ENCODE measurements at regions not wholly inside any gene's neighbourhood (a gene's known extent, or its start where the extent isn't known, plus 50 kb on each side); places are given as distances from the start of the nearest gene placed in this dataset.

- TF ChIP-seq ZNF462 (CRISPR knock-in tag; IDR thresholded peaks at IDR 0.05) (no peak), ZNF114 (CRISPR knock-in tag; IDR thresholded peaks at IDR 0.05) (no peak), CREB1 (CRISPR knock-in tag; IDR thresholded peaks at IDR 0.05; ENCODE audit: low read depth) (no peak), STAT1 (IDR thresholded peaks at IDR 0.05; ENCODE audit: unreplicated experiment) (no peak), EZH2phosphoT487 (IDR thresholded peaks at IDR 0.05; ENCODE audit: unreplicated experiment) (no peak), EZH2 (IDR thresholded peaks at IDR 0.05; ENCODE audit: low read depth, unreplicated experiment) (no peak), ETS1 (IDR thresholded peaks at IDR 0.05) (no peak), REST (IDR thresholded peaks at IDR 0.05; ENCODE audit: unreplicated experiment) (no peak), POLR2AphosphoS5 (IDR thresholded peaks at IDR 0.05; ENCODE audit: low read depth) (no peak), NANOG (IDR thresholded peaks at IDR 0.05; ENCODE audit: borderline replicate concordance) (no peak)
These were observed 232.2 kb upstream of the NPSR1 start (continued) for GRCh38 chr7:34425631-34426384.

Data from GM23338 (cell line).